HG02884 (cell line): ENCODE measurements at regions not wholly inside any gene's neighbourhood (a gene's known extent, or its start where the extent isn't known, plus 50 kb on each side); places are given as distances from the start of the nearest gene placed in this dataset.
"Not testable (repeated sequence)": the region's sequence is repeated elsewhere in the genome, so short reads cannot be mapped to it uniquely, and the experiment has no call there.

Experiments used
- ATAC-seq: cut with Tn5 transposase; IDR thresholded peaks from one replicate; pipeline ENCODE4 v1.9.1; 2021; ENCODE audit warnings: mild to moderate bottlenecking, moderate library complexity; ENCODE audit not compliant: unreplicated experiment

DNA sequence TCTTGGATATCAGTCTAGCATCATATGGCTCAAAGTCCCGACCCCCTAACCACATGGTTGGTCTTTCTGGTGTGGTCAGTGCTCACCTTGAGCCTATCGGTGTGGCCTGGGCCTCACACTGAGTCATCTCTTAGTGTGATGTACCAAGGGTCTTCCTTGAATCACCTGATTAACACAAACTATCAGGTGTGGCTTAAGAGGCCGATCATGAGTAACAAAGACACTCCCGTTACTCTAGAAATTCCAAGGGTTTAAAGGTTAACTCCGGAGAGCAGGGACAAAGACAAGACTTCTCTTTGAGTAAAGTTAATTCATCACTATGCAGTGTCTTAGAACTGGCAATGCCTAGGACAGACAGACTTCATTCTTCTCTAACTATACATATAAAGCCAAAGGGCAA is 52.3 kb upstream of the ARMC3 start:
- no peak for ATAC-seq

DNA sequence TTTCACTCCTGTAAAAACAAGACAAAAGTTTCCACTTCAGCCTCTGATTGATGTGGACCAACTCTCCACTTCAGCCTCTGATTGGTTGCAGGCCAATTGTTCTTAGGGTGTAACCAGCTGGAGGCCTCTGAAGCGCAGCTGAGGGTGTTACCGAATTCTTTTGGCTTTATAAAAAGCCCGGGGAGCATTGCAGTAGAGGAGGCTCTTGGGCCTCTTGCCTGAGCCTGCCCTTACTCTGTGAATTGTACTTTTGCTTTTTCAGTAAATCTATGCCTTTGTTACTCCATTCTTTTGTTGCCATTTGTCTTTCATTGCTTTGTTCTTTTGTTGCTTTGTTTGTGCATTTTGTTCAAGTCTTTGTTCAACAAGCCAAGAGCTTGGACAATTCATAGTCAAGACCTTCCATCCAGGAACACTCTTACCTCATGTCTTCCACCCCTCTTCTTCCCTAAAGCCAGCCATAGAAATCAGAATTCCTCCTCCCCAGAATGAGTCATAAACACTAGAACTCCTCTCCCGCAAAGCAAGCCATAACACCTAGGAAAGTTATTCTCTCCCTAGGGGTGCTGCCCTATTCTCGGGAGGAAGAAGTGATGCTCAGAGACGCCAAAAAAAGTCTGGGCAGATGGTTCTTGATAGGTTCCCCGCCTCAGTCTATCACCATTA is 53.5 kb upstream of the ARMC3 start:
- no peak for ATAC-seq

DNA sequence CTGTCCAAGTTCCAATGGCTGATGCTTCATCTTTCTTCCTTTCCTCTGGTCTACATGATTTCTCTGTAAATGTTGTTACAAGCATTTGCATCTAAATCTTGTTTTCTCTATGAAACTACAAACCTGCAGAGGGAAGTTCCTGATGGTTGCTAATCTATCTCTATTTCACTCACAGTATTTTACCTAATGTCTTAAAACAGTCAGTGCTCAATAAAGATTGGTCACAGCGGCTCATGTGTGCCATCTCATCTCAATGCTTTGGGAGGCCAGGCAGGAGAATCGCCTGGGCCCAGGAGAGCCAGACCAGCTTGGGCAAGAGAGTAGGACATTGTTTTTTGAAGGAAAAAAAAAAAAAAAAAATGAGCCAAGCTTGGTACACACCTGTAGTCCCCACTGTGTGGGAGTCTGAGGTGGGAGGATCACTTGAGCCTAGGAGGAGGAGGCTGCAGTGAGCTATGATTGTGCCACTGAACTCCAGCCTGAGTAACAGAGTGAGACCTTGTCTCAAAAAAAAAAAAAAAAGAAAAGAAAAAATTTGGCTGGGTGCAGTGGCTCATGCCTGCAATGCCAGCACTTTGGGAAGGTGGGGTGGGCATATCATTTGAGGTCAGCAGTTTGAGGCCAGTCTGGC is 71.3 kb upstream of the ARMC3 start:
- ATAC-seq, result peak; percentile 81

DNA sequence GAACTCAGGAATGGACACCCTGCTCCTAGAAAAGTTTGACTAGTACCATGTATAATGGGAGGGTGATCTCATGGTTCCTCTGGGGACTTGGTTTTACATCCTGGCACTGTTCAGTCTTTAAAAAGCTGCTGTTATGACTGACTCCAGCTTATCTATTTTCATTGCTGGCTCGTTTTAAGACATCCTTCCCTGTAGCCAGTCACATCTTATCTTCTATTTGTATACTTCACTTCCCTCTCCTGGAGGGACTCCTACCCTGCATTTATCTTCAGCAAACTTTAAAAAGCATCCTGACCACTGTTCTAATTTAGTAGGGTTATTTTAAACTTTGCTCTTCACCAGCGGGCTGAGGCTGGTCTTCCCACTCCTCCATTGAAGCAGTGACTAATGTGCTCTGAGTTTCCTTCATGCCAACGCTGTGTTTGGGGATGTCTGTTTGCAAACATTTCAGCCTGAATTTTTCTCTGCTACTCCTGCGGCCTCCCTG is 72.9 kb upstream of the ARMC3 start:
- no peak for ATAC-seq

DNA sequence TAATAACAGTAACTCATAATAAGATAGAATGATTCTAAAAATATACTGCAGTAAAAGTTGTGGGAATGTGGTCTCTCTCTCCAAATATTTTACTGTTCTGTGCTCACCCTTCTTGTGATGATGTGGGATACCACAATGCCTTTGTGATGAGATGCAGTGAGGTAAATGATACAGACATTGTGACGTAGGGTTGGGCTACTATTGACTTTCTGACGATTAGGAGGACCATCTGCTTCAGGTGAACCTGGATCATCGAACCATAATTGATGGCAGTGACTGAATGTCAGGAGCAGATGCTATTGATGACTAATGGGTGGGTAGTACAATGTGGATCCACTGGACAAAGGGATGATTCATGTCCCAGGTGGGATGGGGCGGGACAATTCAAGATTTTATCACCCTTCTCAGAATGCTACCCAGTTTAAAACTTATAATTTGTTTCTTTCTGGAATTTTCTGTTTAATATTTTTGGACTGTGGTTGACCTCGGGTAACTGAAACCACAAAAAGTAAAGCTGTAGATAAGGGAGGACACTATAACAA is 73.9 kb upstream of the ARMC3 start:
- ATAC-seq, result no peak

DNA sequence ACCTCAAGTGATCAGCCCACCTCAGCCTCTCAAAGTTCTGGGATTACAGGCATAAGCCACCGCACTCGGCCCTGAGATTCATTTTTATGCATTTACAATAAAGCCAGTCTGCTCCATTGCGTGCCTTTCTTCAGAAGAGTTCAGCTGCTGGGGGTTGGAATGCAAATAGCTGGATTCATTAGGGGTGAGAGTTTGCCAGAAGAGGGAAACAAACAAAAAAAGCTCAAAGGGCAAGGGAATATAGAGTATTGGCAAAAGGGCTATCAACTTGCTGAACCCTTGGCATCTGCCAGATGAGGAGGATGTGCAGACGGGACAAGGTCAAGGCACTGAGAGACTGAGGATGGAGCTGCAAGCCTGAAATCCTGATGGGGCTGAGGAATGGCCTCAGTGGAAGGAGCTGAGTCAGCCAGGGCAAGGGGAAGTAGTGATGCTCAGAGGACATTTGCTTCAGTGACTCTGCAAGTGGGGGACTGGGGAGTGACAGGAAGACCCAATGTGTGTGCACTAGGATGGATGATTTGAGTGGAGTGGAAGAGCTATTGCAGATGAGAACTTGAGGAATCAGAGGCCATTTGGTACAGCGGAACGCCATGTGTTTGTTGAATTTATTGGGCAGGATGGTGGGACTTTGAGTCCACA is 75.0 kb upstream of the ARMC3 start:
- no peak for ATAC-seq

DNA sequence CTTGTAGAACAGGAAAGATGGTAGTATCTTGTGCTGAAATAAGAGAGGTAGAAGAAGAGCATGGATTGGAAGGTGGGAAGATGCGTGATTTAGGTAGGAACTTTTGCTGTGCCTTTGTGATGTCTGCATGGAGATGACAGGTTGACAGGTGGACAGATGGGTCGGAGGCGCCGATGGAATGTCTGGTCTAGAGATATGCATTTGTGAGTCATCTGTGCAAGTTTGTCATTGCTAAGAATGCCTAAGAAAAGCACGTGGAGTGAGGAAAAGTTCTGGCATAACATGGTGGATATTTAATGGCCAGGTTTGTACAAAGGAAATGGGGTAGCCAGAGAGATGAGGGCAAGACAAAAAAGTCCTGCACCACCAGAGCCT is 76.0 kb upstream of the ARMC3 start:
- ATAC-seq, result no peak

DNA sequence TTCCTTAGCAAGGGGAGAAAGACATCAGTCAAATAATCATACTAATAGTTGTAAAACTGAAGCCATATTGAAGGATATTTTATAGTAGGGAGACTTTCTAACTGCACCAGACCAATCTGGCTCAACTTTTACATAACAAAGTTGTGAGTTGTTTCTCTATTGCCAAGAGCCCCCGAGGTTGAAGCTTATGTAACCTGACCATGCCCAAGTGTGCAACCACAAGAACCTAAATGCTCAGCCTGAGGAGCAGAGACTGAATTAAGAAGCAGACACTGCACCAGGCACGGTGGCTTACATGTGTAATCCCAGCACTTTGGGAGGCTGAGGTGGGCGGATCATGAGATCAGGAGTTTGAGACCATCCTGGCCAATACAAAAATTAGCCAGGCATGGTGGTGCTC is 77.3 kb upstream of the ARMC3 start:
- ATAC-seq, result no peak

DNA sequence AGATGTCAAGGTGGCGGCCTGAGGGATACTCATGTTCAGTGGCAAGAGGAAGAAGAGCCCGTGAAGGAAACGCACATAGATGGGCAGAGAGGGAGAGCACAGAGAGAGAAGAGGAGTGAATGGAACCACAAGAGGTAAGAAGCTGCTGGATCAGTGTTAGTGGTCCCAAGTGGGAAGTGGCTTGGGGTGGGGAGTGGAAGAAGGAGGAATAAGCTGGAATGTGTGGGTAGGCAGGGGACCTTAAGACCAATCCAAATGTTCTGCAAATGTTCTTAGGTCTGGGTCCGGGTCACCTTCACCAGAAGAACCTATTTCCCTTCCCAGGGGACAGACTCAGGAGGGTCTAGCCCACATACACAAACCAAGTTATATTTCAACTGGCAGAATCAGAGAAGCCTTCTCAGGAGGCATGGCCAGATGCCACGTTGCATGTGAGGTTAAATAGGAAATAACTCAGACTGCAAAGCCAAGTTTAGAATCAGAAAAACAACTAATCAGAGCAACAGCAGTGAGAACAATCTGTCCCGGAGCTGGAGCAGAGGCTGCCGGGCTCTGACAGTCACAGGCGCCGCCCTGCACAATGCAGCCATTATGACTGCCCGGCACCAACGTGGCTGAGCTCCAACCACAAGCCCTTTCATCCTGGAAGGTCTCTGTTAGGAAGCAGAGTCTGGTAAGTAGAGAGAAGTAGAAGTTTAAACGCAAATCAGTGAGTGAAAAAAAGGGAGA is 78.6 kb upstream of the ARMC3 start:
- no peak for ATAC-seq

DNA sequence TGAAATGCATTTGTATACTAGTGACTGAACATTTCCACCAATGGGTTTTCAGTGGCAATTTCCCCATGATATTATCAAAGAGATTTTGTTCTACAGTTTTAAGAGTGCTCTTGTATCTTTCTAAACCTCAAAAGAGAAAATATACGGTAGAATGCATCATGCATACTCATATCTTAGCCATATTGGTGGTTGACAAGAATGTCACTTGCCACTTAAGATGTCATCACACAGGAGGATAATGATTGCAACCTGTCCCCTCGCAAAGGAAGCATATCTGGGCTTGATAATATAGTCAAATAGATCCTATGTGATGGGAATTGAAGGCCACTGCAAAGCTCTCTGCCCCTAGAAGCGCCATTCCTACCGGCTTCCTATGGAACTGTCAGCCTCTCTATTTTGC is 79.3 kb upstream of the ARMC3 start:
- ATAC-seq, result no peak

DNA sequence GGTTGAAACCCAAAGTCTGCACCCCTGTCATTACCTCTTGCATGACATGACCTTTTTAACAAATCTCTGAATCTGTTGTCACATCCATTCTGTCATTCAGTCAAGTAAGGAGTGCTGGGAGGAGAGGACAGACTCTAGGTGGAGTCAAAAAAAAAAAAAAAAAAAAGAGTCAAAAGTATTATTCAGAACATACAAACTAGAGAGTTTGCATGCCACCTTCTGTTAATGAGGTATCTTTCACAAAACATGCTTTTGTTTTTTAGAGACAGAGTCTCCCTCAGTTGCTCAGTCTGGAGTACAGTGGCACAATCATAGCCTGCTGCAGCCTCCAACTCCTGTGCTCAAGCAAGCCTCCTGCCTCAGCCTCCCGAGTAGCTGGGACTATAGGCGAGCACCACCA is 81.6 kb upstream of the ARMC3 start:
- ATAC-seq, result no peak

DNA sequence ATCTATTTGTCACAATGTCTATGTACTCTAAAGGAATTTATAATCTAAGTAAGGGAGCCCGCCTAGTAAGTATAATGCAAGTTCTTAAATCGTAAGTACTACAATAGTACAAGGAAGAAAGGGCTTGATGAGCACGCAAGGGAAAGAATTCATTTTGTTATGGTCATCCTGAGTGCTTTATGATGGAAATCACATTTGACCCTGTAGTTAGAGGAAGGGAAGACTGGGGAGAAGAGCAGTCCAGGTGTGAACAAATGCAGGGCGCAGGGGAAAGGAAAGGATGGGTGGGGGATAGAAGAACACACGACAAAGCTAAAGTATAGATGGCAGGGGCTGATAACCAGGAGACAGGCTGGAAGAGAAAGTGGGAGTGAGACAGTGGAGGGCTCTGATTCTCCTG is 88.2 kb upstream of the ARMC3 start:
- ATAC-seq, result no peak

DNA sequence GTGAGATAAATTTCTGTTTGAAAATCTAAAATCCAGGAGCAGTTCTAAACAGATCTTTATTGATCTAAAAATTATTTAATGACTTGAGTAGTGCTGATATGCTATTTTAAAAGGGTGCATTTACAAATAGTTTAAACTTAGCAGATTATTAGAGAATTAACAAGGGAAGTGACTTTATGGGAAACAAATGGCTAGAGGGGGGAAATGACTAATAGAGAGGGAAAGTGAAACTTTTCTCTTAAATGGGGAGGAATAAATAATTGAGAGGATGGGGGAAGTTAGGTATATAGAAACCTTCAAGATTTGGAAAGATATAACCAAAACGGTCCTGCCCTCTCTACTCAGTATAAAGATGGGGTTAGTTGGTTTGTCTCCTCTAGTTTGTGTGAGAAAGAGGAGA is 90.1 kb upstream of the ARMC3 start:
- no peak for ATAC-seq

DNA sequence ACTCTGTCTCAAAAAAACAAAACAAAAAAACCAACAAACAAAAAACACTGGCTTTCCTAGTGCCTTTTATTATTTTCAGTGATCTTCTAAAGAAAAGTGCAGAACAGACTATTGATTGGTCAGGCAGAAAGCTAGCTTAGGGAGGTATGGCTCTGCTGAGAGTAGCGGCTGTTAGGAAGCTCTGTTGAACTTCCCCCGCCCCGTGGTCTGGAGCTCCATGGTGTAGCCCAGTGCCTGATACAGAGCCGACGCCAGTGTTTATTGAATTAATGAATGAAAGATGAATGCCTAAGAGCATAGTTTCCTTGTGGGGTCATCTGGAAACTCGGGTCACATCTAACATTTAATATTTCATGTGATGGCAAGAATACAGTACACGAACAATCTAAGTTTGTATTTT is 90.5 kb upstream of the ARMC3 start:
- no peak for ATAC-seq

DNA sequence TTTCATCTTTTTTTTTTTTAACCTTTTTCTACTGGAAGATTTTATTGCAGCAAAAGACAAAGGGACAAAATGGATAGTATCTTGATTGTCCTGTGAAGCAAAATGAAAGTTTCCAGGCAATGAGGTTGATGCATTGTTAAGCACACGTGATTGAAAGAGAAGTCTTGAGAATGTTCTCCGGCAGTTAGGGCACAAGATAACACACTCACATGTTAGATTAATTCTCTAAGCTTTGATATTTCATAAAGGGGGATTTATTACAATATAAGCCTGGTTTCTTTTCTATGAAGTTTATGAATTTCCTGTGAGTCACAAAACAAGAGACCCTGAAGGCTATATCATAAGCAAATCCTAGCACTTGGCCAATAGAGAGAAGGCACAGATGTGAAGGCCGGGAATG is 93.4 kb upstream of the ARMC3 start:
- ATAC-seq, result no peak

DNA sequence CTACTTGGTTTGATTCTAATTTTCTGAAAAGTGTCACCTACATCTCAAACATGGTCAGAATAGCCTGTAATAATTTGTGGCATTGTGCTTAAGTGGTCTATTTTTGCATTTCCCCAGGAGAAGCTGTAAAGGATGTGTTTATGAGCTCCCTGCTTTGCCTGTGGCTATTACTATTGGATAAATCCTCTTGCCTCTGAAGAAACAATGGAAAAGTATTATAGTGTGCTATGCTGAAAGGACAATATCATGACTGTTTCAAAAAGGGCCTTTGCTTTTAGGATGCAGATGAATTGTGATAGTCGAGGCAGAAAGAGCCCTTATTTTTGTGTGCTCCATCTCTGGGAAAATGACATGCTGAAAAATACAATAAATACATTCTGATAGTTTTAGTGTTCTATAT is 94.1 kb upstream of the ARMC3 start:
- ATAC-seq, result no peak

DNA sequence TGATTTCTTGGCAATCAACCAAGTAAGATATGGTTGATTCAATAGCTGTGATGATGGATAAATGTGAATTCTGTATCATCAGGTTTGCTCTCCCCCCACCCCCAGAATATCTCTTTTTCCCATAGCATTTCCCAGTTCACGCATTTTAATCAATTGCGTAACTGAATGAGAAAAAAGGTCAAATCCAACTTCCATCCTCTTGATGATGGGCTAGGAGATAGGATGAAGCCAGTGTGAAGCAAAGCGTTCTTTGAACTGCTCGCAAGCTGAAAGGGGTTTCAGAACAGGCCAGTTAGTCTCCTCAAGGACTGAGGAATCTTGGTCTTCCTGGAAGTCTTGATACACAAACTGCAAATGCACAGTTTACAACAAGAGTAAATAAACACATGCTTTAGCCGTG is 94.5 kb upstream of the ARMC3 start:
- no peak for ATAC-seq

DNA sequence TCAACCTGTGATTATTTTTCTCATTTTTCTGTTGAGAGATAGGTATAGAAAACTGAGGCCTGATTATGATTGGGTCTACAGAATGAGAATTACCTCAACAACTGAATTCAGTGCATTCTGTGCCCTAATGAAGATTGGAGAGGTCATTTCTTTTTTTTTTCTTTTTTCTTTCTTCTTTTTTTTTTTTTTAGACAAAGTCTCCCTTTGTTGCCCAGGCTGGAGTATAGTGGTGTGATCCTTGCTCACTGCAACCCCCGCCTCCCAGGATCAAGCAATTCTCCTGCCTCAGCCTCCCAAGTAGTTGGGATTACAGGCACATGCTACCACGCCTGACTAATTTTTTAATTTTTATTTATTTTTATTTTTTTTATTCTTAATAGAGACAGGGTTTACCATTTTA is 95.0 kb upstream of the ARMC3 start:
- ATAC-seq, result no peak

DNA sequence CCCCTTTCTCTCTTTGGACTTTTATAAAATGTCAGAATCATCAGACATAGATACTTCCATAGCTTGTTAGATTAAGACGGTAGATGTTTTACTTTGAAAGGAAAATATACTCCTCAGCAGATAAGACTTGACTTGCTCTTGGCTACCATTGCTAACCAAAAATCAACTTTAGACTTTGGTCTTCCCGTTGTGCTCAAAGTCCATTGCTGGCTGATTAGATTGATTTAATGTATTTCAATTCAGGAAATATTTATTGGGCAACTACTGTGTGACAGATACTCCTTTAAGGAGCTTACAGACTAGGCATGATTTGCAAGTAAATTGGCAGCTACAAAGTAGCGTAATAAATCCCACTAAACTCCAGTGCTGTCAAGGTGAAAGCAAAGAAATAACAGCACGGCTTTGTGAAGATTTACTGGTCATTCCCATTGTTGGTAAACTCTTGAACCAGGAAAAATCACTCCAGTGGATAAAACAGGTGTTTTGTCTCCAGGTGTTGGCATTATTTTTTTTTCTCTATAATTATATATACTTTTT is 95.7 kb upstream of the ARMC3 start:
- no peak for ATAC-seq

DNA sequence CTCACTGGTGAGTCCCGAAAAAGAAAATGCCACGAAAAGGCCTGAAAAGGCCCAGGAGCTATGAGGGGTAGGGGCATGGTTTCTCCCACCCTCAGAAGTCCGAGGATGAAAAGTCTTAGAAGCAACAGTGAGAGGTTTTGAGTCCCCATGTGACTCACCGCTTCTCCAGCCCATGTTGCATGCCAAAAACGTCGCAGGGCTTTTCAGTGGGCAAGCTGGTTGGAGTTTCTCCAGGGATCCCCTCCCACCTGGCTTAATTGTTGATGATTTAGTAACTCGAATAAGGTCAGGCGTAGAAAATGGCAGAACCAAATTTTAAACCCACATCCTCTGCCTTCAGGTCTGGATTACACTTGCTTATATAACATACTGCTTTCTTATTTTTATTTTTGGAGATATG is 96.3 kb upstream of the ARMC3 start:
- ATAC-seq, result no peak

DNA sequence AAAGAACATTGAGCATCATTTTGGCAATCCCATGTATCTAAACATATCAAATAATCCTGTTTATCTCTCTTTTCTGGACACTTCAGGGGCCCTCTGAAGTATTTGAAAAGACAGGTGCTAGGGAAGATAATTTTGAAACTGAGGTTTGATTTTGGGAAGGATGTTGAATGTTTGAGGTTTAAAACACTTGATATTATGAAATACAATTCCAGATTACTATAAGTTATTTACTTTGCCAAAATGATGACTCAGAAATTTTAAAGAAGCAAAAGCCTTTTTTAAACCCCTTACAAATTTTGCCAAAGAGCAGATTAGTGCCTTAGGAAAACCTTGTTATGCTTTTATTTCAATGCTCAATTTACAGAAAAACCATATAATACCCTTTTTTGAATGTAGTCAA is 99.1 kb upstream of the ARMC3 start:
- ATAC-seq, result not testable (repeated sequence)
